ENCODE measurements at regions not wholly inside any gene's neighbourhood (a gene's known extent, or its start where the extent isn't known, plus 50 kb on each side); places are given as distances from the start of the nearest gene placed in this dataset.
A peak's percentile ranks its signal among the peaks of the same experiment; 100 is the strongest.

GRCh38 chr5:73299665-73300336 is 126.8 kb downstream of the TMEM174 start:
- Mint-ChIP-seq H3K9me3 (ENCODE audit: low read depth) (no peaks in the 10 kb centered on the region), H3K27ac (no peak overlapping the region), H3K4me3 (ENCODE audit: low read depth) (no peak overlapping the region), H3K27me3 (peaks cover 92% of the 10 kb centered on the region), H3K4me1 (ENCODE audit: low read depth) (peaks cover 12% of the 10 kb centered on the region), H3K36me3 (ENCODE audit: insufficient read depth) (no peaks in the 10 kb centered on the region)
- TF ChIP-seq CTCF (IDR thresholded peaks at IDR 0.05; ENCODE audit: unreplicated experiment), result no peak
- DNase-seq (ENCODE audit: low spot score, unreplicated experiment), result peak; percentile 10

GRCh38 chr5:73298772-73299630 is 126.0 kb downstream of the TMEM174 start:
- Mint-ChIP-seq H3K27ac (no peak overlapping the region), H3K4me1 (ENCODE audit: low read depth) (peaks cover 12% of the 10 kb centered on the region), H3K36me3 (ENCODE audit: insufficient read depth) (no peaks in the 10 kb centered on the region), H3K9me3 (ENCODE audit: low read depth) (no peaks in the 10 kb centered on the region), H3K4me3 (ENCODE audit: low read depth) (peak overlapping the region; percentile 50), H3K27me3 (peaks cover 92% of the 10 kb centered on the region)
- no peak for DNase-seq (ENCODE audit: low spot score, unreplicated experiment)
- peak; percentile 52 for TF ChIP-seq CTCF (IDR thresholded peaks at IDR 0.05; ENCODE audit: unreplicated experiment)

- no peak overlapping the region for H3K27ac Mint-ChIP-seq
- H3K4me3 Mint-ChIP-seq (ENCODE audit: low read depth), result peak overlapping the region; percentile 50
- no peaks in the 10 kb centered on the region for H3K9me3 Mint-ChIP-seq (ENCODE audit: low read depth)
- no peak for DNase-seq (ENCODE audit: low spot score, unreplicated experiment)
- no peak for TF ChIP-seq CTCF (IDR thresholded peaks at IDR 0.05; ENCODE audit: unreplicated experiment)
- peaks cover 12% of the 10 kb centered on the region for H3K4me1 Mint-ChIP-seq (ENCODE audit: low read depth)
- peaks cover 87% of the 10 kb centered on the region for H3K27me3 Mint-ChIP-seq
- H3K36me3 Mint-ChIP-seq (ENCODE audit: insufficient read depth), result no peaks in the 10 kb centered on the region
These were observed 125.3 kb downstream of the TMEM174 start for GRCh38 chr5:73298251-73298771.

GRCh38 chr5:73297430-73297829 is 124.4 kb downstream of the TMEM174 start:
- no peak overlapping the region for H3K4me3 Mint-ChIP-seq (ENCODE audit: low read depth)
- no peaks in the 10 kb centered on the region for H3K36me3 Mint-ChIP-seq (ENCODE audit: insufficient read depth)
- H3K4me1 Mint-ChIP-seq (ENCODE audit: low read depth), result peaks cover 10% of the 10 kb centered on the region
- H3K27me3 Mint-ChIP-seq, result peaks cover 87% of the 10 kb centered on the region
- no peaks in the 10 kb centered on the region for H3K9me3 Mint-ChIP-seq (ENCODE audit: low read depth)
- no peak overlapping the region for H3K27ac Mint-ChIP-seq
- TF ChIP-seq CTCF (IDR thresholded peaks at IDR 0.05; ENCODE audit: unreplicated experiment), result no peak
- DNase-seq (ENCODE audit: low spot score, unreplicated experiment), result no peak

- H3K4me3 Mint-ChIP-seq (ENCODE audit: low read depth), result no peak overlapping the region
- H3K4me1 Mint-ChIP-seq (ENCODE audit: low read depth), result peaks cover 10% of the 10 kb centered on the region
- H3K27ac Mint-ChIP-seq, result no peak overlapping the region
- H3K9me3 Mint-ChIP-seq (ENCODE audit: low read depth), result no peaks in the 10 kb centered on the region
- DNase-seq (ENCODE audit: low spot score, unreplicated experiment), result no peak
- H3K27me3 Mint-ChIP-seq, result peaks cover 86% of the 10 kb centered on the region
- no peak for TF ChIP-seq CTCF (IDR thresholded peaks at IDR 0.05; ENCODE audit: unreplicated experiment)
- no peaks in the 10 kb centered on the region for H3K36me3 Mint-ChIP-seq (ENCODE audit: insufficient read depth)
These were observed 123.8 kb downstream of the TMEM174 start for GRCh38 chr5:73296772-73297171.

Data from progenitor cell of endocrine pancreas (in vitro differentiated cells).